NT2/D1 (cell line): ENCODE measurements at regions not wholly inside any gene's neighbourhood (a gene's known extent, or its start where the extent isn't known, plus 50 kb on each side); places are given as distances from the start of the nearest gene placed in this dataset.

Experiments
- SUZ12 ChIP-seq: IDR thresholded peaks from 2 replicates; pipeline ENCODE4 v1.6.1; 2011; ENCODE audit not compliant: insufficient read length, insufficient read depth; ENCODE audit errors: extremely low read depth
- ZNF274 ChIP-seq: IDR thresholded peaks from 2 replicates; pipeline ENCODE4 v1.6.1; 2011; ENCODE audit warnings: mild to moderate bottlenecking, low read depth, low read length

DNA sequence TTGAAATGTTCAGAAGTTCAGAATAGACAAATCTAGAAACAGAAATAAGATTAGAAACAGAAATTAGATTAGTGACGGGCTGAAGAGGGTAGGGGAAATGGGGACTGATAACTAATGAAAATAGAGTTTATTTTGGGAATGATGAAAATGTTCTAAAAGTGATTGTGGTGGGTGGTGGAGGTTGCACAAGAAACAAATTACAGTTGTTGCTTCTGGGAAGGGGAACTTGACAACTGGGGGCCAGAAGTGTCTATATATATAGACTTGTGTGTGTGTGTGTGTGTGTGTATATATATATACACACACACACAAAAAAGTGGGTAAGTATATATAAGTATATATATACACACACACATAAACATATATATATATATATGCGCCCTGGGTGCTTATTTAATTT lies 86.5 kb upstream of the RREB1 start:
- no peak for TF ChIP-seq ZNF274
- TF ChIP-seq SUZ12, result no peak
